ENCODE measurements at regions not wholly inside any gene's neighbourhood (a gene's known extent, or its start where the extent isn't known, plus 50 kb on each side); places are given as distances from the start of the nearest gene placed in this dataset.

DNA sequence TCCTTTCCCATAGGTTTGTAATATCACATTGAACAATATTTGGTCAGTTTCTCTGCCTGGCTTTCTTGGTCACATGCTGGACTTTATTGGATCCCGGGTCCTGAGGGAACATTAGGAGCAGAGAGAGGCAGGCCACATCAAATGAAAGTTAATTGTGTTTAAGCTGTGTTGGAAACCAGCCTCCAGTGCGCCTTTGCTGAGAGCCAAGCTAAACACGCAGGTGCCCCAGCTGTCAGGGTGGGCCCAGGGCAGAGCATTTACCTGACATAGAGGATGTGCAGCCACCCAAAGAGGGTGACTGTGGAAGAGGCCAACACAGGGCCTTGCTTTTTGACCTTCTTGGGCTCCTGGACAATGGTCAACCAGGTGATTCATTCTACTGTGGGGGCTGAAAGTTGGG, 149.3 kb downstream of the EBLN2 start:
- no peak for DNase-seq (ENCODE audit: low spot score)
- no peak overlapping the region for H3K4me2 ChIP-seq
- TF ChIP-seq CTCF (IDR thresholded peaks at IDR 0.05; ENCODE audit: poor library complexity) (no peak), EZH2phosphoT487 (IDR thresholded peaks at IDR 0.05; ENCODE audit: low read depth, severe bottlenecking, unreplicated experiment) (no peak), EZH2 (IDR thresholded peaks at IDR 0.05; ENCODE audit: borderline replicate concordance) (no peak)
- H3K4me1 ChIP-seq (ENCODE audit: insufficient read depth): no peaks in the 10 kb centered on the region
- WGBS (ENCODE audit: low lambda C conversion rate, missing lambda C conversion rate): 82% methylated on average over 3 of the region's 3 CpGs
- H4K20me1 ChIP-seq (ENCODE audit: insufficient read depth, poor library complexity, severe bottlenecking): no peaks in the 10 kb centered on the region
- no peaks in the 10 kb centered on the region for H3K9me3 ChIP-seq (ENCODE audit: low read depth)
- no peaks in the 10 kb centered on the region for H3K79me2 ChIP-seq
- no peaks in the 10 kb centered on the region for H3K27me3 ChIP-seq
- no peak overlapping the region for H3K4me3 ChIP-seq
- H3K9me2 ChIP-seq (replicated peaks; ENCODE audit: insufficient read depth): no peaks in the 10 kb centered on the region
- no peak overlapping the region for H3K27ac ChIP-seq
- H3K36me3 ChIP-seq (replicated peaks; ENCODE audit: insufficient read depth, low read depth): no peaks in the 10 kb centered on the region
- no peak overlapping the region for H2AFZ ChIP-seq

- Histone ChIP-seq H3K36me3 (replicated peaks; ENCODE audit: insufficient read depth, low read depth) (no peaks in the 10 kb centered on the region), H3K9me3 (ENCODE audit: low read depth) (no peaks in the 10 kb centered on the region), H3K27me3 (no peaks in the 10 kb centered on the region), H3K9me2 (replicated peaks; ENCODE audit: insufficient read depth) (no peaks in the 10 kb centered on the region), H3K4me2 (no peak overlapping the region), H2AFZ (no peak overlapping the region), H4K20me1 (ENCODE audit: insufficient read depth, poor library complexity, severe bottlenecking) (no peaks in the 10 kb centered on the region), H3K4me1 (ENCODE audit: insufficient read depth) (no peaks in the 10 kb centered on the region), H3K27ac (no peak overlapping the region), H3K79me2 (no peaks in the 10 kb centered on the region), H3K4me3 (no peak overlapping the region)
- TF ChIP-seq EZH2phosphoT487 (IDR thresholded peaks at IDR 0.05; ENCODE audit: low read depth, severe bottlenecking, unreplicated experiment) (no peak), EZH2 (IDR thresholded peaks at IDR 0.05; ENCODE audit: borderline replicate concordance) (no peak), CTCF (IDR thresholded peaks at IDR 0.05; ENCODE audit: poor library complexity) (no peak)
- DNase-seq (ENCODE audit: low spot score): no peak
- WGBS (ENCODE audit: low lambda C conversion rate, missing lambda C conversion rate): 85% methylated on average over 3 of the region's 3 CpGs
Measured at GRCh38 chr3:73212683-73213082, 151.2 kb downstream of the EBLN2 start.

GRCh38 chr3:73213896-73214295, 152.4 kb downstream of the EBLN2 start:
- Histone ChIP-seq H4K20me1 (ENCODE audit: insufficient read depth, poor library complexity, severe bottlenecking) (no peaks in the 10 kb centered on the region), H3K4me2 (no peak overlapping the region), H3K4me1 (ENCODE audit: insufficient read depth) (no peaks in the 10 kb centered on the region), H3K9me2 (replicated peaks; ENCODE audit: insufficient read depth) (no peaks in the 10 kb centered on the region), H2AFZ (no peak overlapping the region), H3K27ac (no peak overlapping the region), H3K4me3 (no peak overlapping the region), H3K27me3 (no peaks in the 10 kb centered on the region), H3K36me3 (replicated peaks; ENCODE audit: insufficient read depth, low read depth) (no peaks in the 10 kb centered on the region), H3K79me2 (no peaks in the 10 kb centered on the region), H3K9me3 (ENCODE audit: low read depth) (no peaks in the 10 kb centered on the region)
- 75% methylated on average over 1 of the region's 1 CpG for WGBS (ENCODE audit: low lambda C conversion rate, missing lambda C conversion rate)
- DNase-seq (ENCODE audit: low spot score): no peak
- TF ChIP-seq CTCF (IDR thresholded peaks at IDR 0.05; ENCODE audit: poor library complexity): no peak
- TF ChIP-seq EZH2phosphoT487 (IDR thresholded peaks at IDR 0.05; ENCODE audit: low read depth, severe bottlenecking, unreplicated experiment): no peak
- TF ChIP-seq EZH2 (IDR thresholded peaks at IDR 0.05; ENCODE audit: borderline replicate concordance): no peak

DNA sequence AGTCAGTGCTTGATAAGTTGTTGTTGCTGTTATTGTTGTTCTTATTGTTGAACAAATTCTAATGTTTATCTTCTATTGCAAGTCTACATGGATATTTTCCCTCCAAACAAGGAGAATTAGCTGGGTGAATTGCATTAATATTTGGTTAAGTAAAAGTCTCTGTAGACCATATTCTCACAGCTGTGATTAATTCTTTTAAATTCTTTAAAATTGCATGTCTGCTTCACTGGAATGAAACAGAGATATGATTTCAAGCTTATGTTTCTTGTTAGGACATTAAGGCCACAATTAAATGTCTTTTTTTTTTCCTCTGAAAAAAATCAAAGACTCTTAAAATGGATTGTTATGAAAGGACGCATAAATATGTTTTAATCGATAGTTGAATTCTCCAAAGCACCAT, 153.4 kb downstream of the EBLN2 start:
- H3K4me2 ChIP-seq: no peak overlapping the region
- no peak overlapping the region for H3K4me3 ChIP-seq
- H3K9me2 ChIP-seq (replicated peaks; ENCODE audit: insufficient read depth): no peaks in the 10 kb centered on the region
- 95% methylated on average over 2 of the region's 2 CpGs for WGBS (ENCODE audit: low lambda C conversion rate, missing lambda C conversion rate)
- H3K27ac ChIP-seq: no peak overlapping the region
- H3K4me1 ChIP-seq (ENCODE audit: insufficient read depth): no peaks in the 10 kb centered on the region
- H3K27me3 ChIP-seq: no peaks in the 10 kb centered on the region
- no peaks in the 10 kb centered on the region for H3K9me3 ChIP-seq (ENCODE audit: low read depth)
- no peaks in the 10 kb centered on the region for H3K79me2 ChIP-seq
- no peak overlapping the region for H2AFZ ChIP-seq
- H3K36me3 ChIP-seq (replicated peaks; ENCODE audit: insufficient read depth, low read depth): no peaks in the 10 kb centered on the region
- TF ChIP-seq CTCF (IDR thresholded peaks at IDR 0.05; ENCODE audit: poor library complexity) (no peak), EZH2phosphoT487 (IDR thresholded peaks at IDR 0.05; ENCODE audit: low read depth, severe bottlenecking, unreplicated experiment) (no peak), EZH2 (IDR thresholded peaks at IDR 0.05; ENCODE audit: borderline replicate concordance) (no peak)
- H4K20me1 ChIP-seq (ENCODE audit: insufficient read depth, poor library complexity, severe bottlenecking): no peaks in the 10 kb centered on the region
- DNase-seq (ENCODE audit: low spot score): no peak
